ENCODE measurements at regions not wholly inside any gene's neighbourhood (a gene's known extent, or its start where the extent isn't known, plus 50 kb on each side); places are given as distances from the start of the nearest gene placed in this dataset.

GRCh38 chr16:85502357-85502756 is 110.8 kb upstream of the GSE1 start:
- FAIRE-seq = no peak
- no peaks in the 10 kb centered on the region for H3K27me3 ChIP-seq (ENCODE audit: control insufficient read depth, insufficient read depth, low read length)
- H3K36me3 ChIP-seq (ENCODE audit: control insufficient read depth, insufficient read depth, low read length) = no peaks in the 10 kb centered on the region
- H3K4me3 ChIP-seq (ENCODE audit: low read depth, low read length) = no peak overlapping the region
- no peak for DNase-seq (ENCODE audit: low read depth)
- no peak for TF ChIP-seq CTCF (IDR thresholded peaks at IDR 0.05; ENCODE audit: insufficient read depth, low read length, severe bottlenecking)

GRCh38 chr16:85503679-85504231 is 109.4 kb upstream of the GSE1 start:
- Histone ChIP-seq H3K4me3 (ENCODE audit: low read depth, low read length) (no peak overlapping the region), H3K36me3 (ENCODE audit: control insufficient read depth, insufficient read depth, low read length) (no peaks in the 10 kb centered on the region), H3K27me3 (ENCODE audit: control insufficient read depth, insufficient read depth, low read length) (peaks cover 1% of the 10 kb centered on the region)
- no peak for TF ChIP-seq CTCF (IDR thresholded peaks at IDR 0.05; ENCODE audit: insufficient read depth, low read length, severe bottlenecking)
- DNase-seq (ENCODE audit: low read depth) (no peak), FAIRE-seq (no peak)

- Histone ChIP-seq H3K36me3 (ENCODE audit: control insufficient read depth, insufficient read depth, low read length) (no peaks in the 10 kb centered on the region), H3K4me3 (ENCODE audit: low read depth, low read length) (no peak overlapping the region), H3K27me3 (ENCODE audit: control insufficient read depth, insufficient read depth, low read length) (peaks cover 1% of the 10 kb centered on the region)
- DNase-seq (ENCODE audit: low read depth) = no peak
- TF ChIP-seq CTCF (IDR thresholded peaks at IDR 0.05; ENCODE audit: insufficient read depth, low read length, severe bottlenecking) = no peak
- no peak for FAIRE-seq
Measured at GRCh38 chr16:85504242-85504641, 108.9 kb upstream of the GSE1 start.

- TF ChIP-seq CTCF (IDR thresholded peaks at IDR 0.05; ENCODE audit: insufficient read depth, low read length, severe bottlenecking) = no peak
- no peak for FAIRE-seq
- H3K4me3 ChIP-seq (ENCODE audit: low read depth, low read length) = no peak overlapping the region
Measured at GRCh38 chr16:85505794-85506634, 107.1 kb upstream of the GSE1 start.

GRCh38 chr16:85506635-85506911 is 106.5 kb upstream of the GSE1 start:
- no peak for TF ChIP-seq CTCF (IDR thresholded peaks at IDR 0.05; ENCODE audit: insufficient read depth, low read length, severe bottlenecking)
- no peak overlapping the region for H3K4me3 ChIP-seq (ENCODE audit: low read depth, low read length)
- peaks cover 3% of the 10 kb centered on the region for H3K27me3 ChIP-seq (ENCODE audit: control insufficient read depth, insufficient read depth, low read length)
- FAIRE-seq = no peak
- DNase-seq (ENCODE audit: low read depth) = no peak
- no peaks in the 10 kb centered on the region for H3K36me3 ChIP-seq (ENCODE audit: control insufficient read depth, insufficient read depth, low read length)

More at GRCh38 chr16:85505794-85506634, 107.1 kb upstream of the GSE1 start:
- no peak for DNase-seq (ENCODE audit: low read depth)
- H3K27me3 ChIP-seq (ENCODE audit: control insufficient read depth, insufficient read depth, low read length) = peaks cover 3% of the 10 kb centered on the region
- H3K36me3 ChIP-seq (ENCODE audit: control insufficient read depth, insufficient read depth, low read length) = no peaks in the 10 kb centered on the region

All from bronchial epithelial cell (primary cell).